ENCODE measurements at regions not wholly inside any gene's neighbourhood (a gene's known extent, or its start where the extent isn't known, plus 50 kb on each side); places are given as distances from the start of the nearest gene placed in this dataset.

DNA sequence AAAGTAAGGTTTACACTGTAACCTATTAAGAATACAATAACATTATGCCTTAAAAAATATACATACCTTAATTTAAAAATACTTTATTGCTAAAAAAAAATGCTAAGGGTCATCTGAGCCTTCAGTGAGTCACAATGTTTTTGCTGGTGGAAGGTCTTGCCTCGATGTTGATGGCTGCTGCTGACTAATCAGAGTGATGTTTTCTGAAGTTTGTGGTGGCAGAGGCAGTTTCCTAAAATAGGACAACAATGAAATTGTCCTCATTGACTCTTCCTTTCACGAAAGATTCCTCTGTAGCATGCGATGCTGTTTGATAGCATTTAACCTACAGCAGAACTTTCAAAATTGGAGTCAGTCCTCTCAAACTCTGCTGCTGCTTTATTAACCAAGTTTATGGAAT lies 97.6 kb downstream of the FAT3 start:
- DNase-seq, result no peak

DNA sequence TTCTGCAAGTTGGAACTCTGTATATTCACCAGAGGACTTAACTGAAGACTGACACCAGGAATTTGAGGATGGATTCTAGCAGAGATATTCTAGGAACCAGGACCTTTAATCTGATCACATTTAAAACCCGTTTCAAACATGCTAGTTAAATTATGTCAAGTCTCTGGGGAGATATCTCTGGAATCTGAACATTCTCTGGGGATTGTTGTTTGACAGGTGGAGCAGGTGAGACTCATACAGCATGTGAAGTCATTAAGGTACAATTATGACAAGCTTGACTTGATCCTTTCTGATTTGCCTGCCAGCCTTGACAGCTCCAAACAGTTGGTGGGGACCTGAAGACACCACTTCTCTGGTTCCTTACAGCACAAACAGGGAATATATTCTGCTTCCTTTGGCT lies 100.3 kb downstream of the FAT3 start:
- no peak for DNase-seq

- DNase-seq, result no peak
These were observed 100.8 kb downstream of the FAT3 start for GRCh38 chr11:92325416-92325815.

DNA sequence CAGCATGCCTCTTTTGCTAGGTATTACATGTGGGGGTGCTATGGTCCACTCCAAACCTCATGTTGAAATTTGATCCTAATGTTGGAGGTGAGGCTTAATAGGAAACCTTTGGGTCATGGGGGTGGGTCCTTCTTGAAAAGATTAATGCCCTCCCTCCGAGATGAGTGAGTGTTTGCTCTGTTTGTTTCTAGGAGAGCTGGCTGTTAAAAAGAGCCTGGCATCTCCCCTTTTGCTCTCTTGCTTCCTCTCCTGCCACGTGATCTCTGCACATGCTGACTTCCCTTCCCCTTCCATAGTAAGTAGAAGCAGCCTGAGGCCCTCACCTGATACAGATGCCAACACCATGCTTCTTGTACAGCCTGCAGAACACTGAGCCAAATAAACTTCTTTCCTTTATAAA lies 104.5 kb downstream of the FAT3 start:
- DNase-seq, result no peak

- no peak for DNase-seq
These were observed 105.0 kb downstream of the FAT3 start for GRCh38 chr11:92329646-92330045.

DNA sequence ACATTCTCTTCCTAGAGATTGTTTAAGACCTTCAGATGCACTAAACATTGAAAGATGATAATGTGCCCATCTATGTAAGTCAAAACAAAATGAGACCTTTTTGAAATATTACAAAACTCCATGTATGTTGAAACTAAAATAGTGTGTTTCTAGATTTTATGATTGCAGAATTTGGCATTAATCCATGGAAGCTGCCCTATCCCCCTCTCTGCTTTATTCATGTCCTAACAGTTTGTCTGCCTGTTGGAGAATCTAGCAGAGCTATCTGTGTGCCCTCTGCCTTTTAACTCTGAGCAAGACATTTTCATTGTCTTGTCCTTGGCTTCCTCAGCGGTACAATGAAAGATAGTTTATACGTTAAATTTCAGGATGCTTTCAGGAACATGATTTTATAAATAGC lies 105.5 kb downstream of the FAT3 start:
- DNase-seq, result no peak

DNA sequence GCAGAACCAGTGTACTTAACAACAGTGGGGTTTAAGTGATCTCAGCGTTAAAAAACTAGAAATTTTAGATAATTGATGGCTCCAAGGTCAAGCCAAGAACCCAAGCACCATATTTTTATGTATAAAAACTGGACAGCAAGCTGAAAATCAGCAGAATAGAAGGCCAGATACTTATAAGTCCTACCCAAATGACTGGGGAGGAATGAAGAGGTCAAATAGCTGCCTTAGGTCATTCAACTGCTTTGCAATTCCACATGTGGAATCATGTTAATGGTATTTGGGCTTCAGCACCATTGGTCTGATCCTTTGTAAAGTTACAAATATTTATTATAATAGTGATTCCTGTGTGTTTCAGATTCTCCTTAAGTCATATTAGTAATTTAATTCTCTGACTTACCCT lies 108.4 kb downstream of the FAT3 start:
- no peak for DNase-seq

DNA sequence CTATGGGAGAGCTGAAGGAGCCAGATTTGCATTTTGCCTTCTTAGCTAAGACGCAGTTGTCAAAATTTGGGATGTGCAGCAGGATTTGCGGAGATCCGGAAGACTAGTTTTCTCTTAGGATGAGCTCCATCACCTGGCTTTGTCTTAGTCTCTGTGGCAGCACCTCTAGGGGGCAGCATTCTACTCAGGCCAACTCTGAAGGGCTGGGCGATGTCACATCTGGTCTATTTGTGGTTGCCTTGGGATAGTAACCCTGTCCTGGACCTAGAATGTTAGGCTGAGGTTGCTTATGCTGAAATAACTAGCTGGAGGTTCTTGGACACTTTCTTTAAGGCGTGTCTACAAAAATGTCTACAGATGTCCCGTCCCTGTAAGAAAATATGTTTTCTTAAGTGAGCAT lies 116.2 kb downstream of the FAT3 start:
- no peak for DNase-seq

GRCh38 chr11:92342034-92342720 lies 117.6 kb downstream of the FAT3 start:
- DNase-seq, result no peak

- DNase-seq, result no peak
These were observed 118.3 kb downstream of the FAT3 start for GRCh38 chr11:92342886-92343285.

GRCh38 chr11:92346220-92346619 lies 121.6 kb downstream of the FAT3 start:
- DNase-seq, result no peak

GRCh38 chr11:92347454-92347853 lies 122.8 kb downstream of the FAT3 start:
- DNase-seq, result no peak

- DNase-seq, result no peak
These were observed 125.0 kb downstream of the FAT3 start for GRCh38 chr11:92349486-92350156.

GRCh38 chr11:92357344-92357743 lies 132.7 kb downstream of the FAT3 start:
- no peak for DNase-seq

GRCh38 chr11:92357841-92358240 lies 133.2 kb downstream of the FAT3 start:
- no peak for DNase-seq

GRCh38 chr11:92361551-92361950 lies 136.9 kb downstream of the FAT3 start:
- DNase-seq, result no peak

GRCh38 chr11:92362989-92363388 lies 138.4 kb downstream of the FAT3 start:
- DNase-seq, result no peak

GRCh38 chr11:92364177-92364576 lies 139.6 kb downstream of the FAT3 start:
- no peak for DNase-seq

- DNase-seq, result no peak
These were observed 151.6 kb downstream of the FAT3 start for GRCh38 chr11:92376146-92376599.

DNA sequence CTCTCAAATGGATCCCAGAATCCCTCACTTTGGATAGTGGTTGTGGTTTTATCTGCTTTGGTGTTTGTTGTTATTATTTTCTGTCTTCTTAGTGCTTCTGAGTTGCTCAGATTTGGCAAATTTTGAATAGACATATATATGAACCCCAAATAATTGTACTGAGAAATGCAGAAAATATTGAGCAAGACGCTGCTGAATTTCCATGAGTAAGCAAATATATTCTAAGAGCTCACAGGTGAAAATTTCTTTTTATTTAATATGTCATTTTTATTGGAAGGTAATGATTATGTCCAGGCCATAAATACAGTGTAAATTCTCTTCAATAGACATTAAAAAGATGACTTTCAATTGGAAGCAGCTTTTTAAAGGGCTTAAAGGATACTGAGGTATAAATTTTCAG lies 152.1 kb downstream of the FAT3 start:
- no peak for DNase-seq

DNA sequence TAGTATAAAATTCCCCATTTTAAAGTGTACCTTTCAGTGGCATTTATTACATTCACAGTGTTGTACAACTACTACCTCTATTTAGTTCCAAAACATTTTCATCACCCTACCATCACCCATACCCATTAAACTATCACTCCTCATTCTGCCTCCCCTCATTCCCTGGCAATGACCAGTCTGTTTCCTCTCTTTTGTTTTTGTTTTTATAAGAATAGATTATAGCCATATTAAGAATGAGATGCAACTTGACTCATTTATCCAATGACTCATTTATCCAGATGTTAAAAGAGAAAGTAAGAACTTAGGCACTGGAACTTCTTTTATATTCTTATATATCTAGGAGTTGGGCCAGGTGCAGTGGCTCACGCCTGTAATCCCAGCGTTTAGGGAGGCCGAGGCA lies 156.3 kb downstream of the FAT3 start:
- no peak for DNase-seq

DNA sequence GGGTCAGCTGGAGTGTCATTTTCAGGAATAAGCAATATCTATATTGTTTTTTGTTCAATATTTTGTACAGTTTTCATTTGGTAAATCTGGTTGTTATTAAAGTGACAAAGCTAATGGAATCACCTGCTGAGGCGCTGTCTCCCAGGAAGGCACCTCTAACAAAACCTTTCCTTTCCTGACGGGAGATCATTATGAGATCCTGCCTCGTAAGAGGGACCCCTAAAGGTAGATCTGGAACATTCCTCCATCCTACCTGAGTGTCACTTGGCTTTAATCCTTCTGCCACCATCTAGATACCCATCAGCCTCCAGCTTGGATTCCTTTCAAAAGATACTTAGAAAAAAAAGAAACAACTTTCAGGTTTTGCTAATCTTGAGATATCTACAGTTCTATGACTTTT lies 157.7 kb downstream of the FAT3 start:
- no peak for DNase-seq

- DNase-seq, result no peak
These were observed 158.8 kb downstream of the FAT3 start for GRCh38 chr11:92383430-92383829.

- no peak for DNase-seq
These were observed 159.7 kb downstream of the FAT3 start for GRCh38 chr11:92384358-92384757.

DNA sequence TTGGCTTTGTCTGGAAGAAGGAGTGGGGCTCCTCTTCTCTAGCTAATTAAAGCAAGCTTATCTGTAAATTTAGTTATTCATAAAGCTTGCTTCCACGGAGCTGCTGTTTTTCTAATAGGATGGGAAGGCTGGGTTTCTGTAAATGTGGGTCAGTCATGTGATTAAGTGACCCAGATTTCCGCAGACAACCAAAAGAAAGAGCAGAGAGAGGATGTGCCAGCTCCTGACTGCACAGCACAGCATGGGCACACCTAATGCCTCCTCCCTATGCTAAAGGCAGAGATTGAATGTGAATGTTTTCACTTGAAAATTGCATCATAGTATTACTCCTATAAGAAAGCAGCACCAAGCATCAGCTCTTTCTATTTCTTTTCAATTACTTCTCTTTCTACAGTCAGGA lies 160.2 kb downstream of the FAT3 start:
- DNase-seq, result no peak

Measured in SHP77 treated with DMSO at 0.1 percent for 48 hours (cell line).